Eye (tissue), 1 donor: ENCODE measurements at regions not wholly inside any gene's neighbourhood (a gene's known extent, or its start where the extent isn't known, plus 50 kb on each side); places are given as distances from the start of the nearest gene placed in this dataset.
A peak's percentile ranks its signal among the peaks of the same experiment; 100 is the strongest.

Source experiments
- DNase-seq: peaks from one replicate; pipeline ENCODE4 v3.0.0-alpha.2; 2015

GRCh38 chr1:47555841-47556560 lies 118.2 kb downstream of the FOXD2 start:
- DNase-seq = no peak

- no peak for DNase-seq
These were observed 119.2 kb downstream of the FOXD2 start for GRCh38 chr1:47557066-47557465.

- peak; percentile 35 for DNase-seq
These were observed 121.1 kb downstream of the FOXD2 start for GRCh38 chr1:47558601-47559593.

GRCh38 chr1:47559944-47560695 lies 122.3 kb downstream of the FOXD2 start:
- DNase-seq = no peak

- no peak for DNase-seq
These were observed 123.7 kb downstream of the FOXD2 start for GRCh38 chr1:47561523-47562007.

GRCh38 chr1:47562147-47562546 lies 124.3 kb downstream of the FOXD2 start:
- no peak for DNase-seq

- DNase-seq = no peak
These were observed 125.0 kb downstream of the FOXD2 start for GRCh38 chr1:47562799-47563198.

GRCh38 chr1:47563201-47563600 lies 125.4 kb downstream of the FOXD2 start:
- DNase-seq = no peak

- no peak for DNase-seq
These were observed 126.7 kb downstream of the FOXD2 start for GRCh38 chr1:47564570-47564969.

GRCh38 chr1:47565092-47565491 lies 127.2 kb downstream of the FOXD2 start:
- DNase-seq = no peak

GRCh38 chr1:47565676-47566075 lies 127.8 kb downstream of the FOXD2 start:
- no peak for DNase-seq

- no peak for DNase-seq
These were observed 130.9 kb downstream of the FOXD2 start for GRCh38 chr1:47568763-47569162.

GRCh38 chr1:47569261-47569660 lies 131.4 kb downstream of the FOXD2 start:
- DNase-seq = no peak

- peak; percentile 78 for DNase-seq
These were observed 132.0 kb downstream of the FOXD2 start for GRCh38 chr1:47569681-47570470.

GRCh38 chr1:47571161-47571560 lies 133.3 kb downstream of the FOXD2 start:
- no peak for DNase-seq

GRCh38 chr1:47571952-47572351 lies 134.1 kb downstream of the FOXD2 start:
- DNase-seq = no peak

GRCh38 chr1:47572731-47573430 lies 135.0 kb downstream of the FOXD2 start:
- DNase-seq = peak; percentile 52

GRCh38 chr1:47574451-47575165 lies 136.8 kb downstream of the FOXD2 start:
- DNase-seq = no peak

- DNase-seq = no peak
These were observed 138.3 kb downstream of the FOXD2 start for GRCh38 chr1:47575855-47576757.

- no peak for DNase-seq
These were observed 138.9 kb downstream of the FOXD2 start for GRCh38 chr1:47576758-47577115.
